Activated CD4-positive, alpha-beta memory T cell treated with anti-CD3 and anti-CD28 coated beads for 36 hours (primary cell): ENCODE measurements at regions not wholly inside any gene's neighbourhood (a gene's known extent, or its start where the extent isn't known, plus 50 kb on each side); places are given as distances from the start of the nearest gene placed in this dataset.
"Not testable (repeated sequence)": the region's sequence is repeated elsewhere in the genome, so short reads cannot be mapped to it uniquely, and the experiment has no call there.

ENCODE experiments used
- CTCF ChIA-PET: fragments of 350-600 bp; sonication (Branson Sonifier 250); formaldehyde crosslinking; loops from one replicate; lab custom pipeline; 2021; ENCODE audit warnings: antibody characterized with exemption, inconsistent platforms; lab: Charles Lee
- POLR2A ChIA-PET: fragments of 350-600 bp; sonication (Branson Sonifier 250); formaldehyde crosslinking; loops from one replicate; lab custom pipeline; 2021; ENCODE audit warnings: antibody characterized with exemption; lab: Charles Lee
- DNase-seq: peaks from one replicate; pipeline ENCODE4 v3.0.0-alpha.2; 2020
- H3K27ac Mint-ChIP-seq: one replicate; pipeline ENCODE4 v1.8.0; 2021; ENCODE audit warnings: mixed read lengths
- H3K27me3 Mint-ChIP-seq: one replicate; pipeline ENCODE4 v1.8.0; 2021; ENCODE audit warnings: mixed read lengths
- H3K36me3 Mint-ChIP-seq: one replicate; pipeline ENCODE4 v1.8.0; 2021; ENCODE audit warnings: mixed read lengths
- H3K4me1 Mint-ChIP-seq: one replicate; pipeline ENCODE4 v1.8.0; 2021; ENCODE audit warnings: low read depth, mixed read lengths
- H3K4me3 Mint-ChIP-seq: one replicate; pipeline ENCODE4 v1.8.0; 2021; ENCODE audit warnings: mild to moderate bottlenecking, mixed read lengths
- H3K9me3 Mint-ChIP-seq: one replicate; pipeline ENCODE4 v1.8.0; 2021; ENCODE audit warnings: mixed read lengths
- intact Hi-C: fragments of 100-400 bp; cut with micrococcal nuclease; formaldehyde crosslinking; loops from one replicate; pipeline ENCODE4 v1.15.1; 2023

- Mint-ChIP-seq H3K27me3 (no peaks in the 10 kb centered on the region), H3K27ac (no peak overlapping the region), H3K4me3 (no peak overlapping the region), H3K36me3 (no peaks in the 10 kb centered on the region), H3K9me3 (peaks cover 16% of the 10 kb centered on the region), H3K4me1 (no peaks in the 10 kb centered on the region)
- no peak for DNase-seq
- ChIA-PET POLR2A (no interaction called here), CTCF (no interaction called here)
- intact Hi-C loops: no loop called here
These were observed 843.9 kb downstream of the FRK start for GRCh38 chr6:115216835-115217234.

- DNase-seq: no peak
- intact Hi-C loops: no loop called here
- Mint-ChIP-seq H3K4me1 (no peaks in the 10 kb centered on the region), H3K36me3 (no peaks in the 10 kb centered on the region), H3K27me3 (no peaks in the 10 kb centered on the region), H3K27ac (no peak overlapping the region), H3K9me3 (peaks cover 24% of the 10 kb centered on the region), H3K4me3 (no peak overlapping the region)
- ChIA-PET POLR2A (no interaction called here), CTCF (no interaction called here)
These were observed 846.4 kb downstream of the FRK start for GRCh38 chr6:115214283-115214682.

GRCh38 chr6:115203381-115203780, 857.3 kb downstream of the FRK start:
- intact Hi-C loops: no loop called here
- H3K27me3 Mint-ChIP-seq: no peaks in the 10 kb centered on the region
- H3K36me3 Mint-ChIP-seq: no peaks in the 10 kb centered on the region
- POLR2A ChIA-PET: no interaction called here
- H3K27ac Mint-ChIP-seq: no peak overlapping the region
- H3K4me1 Mint-ChIP-seq: no peaks in the 10 kb centered on the region
- CTCF ChIA-PET: no interaction called here
- H3K9me3 Mint-ChIP-seq: peaks cover 10% of the 10 kb centered on the region
- no peak overlapping the region for H3K4me3 Mint-ChIP-seq
- no peak for DNase-seq

GRCh38 chr6:115194981-115195638, 852.3 kb upstream of the HS3ST5 start:
- CTCF ChIA-PET: no interaction called here
- Mint-ChIP-seq H3K27me3 (no peaks in the 10 kb centered on the region), H3K36me3 (no peaks in the 10 kb centered on the region), H3K9me3 (peaks cover 19% of the 10 kb centered on the region), H3K4me3 (no peak overlapping the region), H3K27ac (no peak overlapping the region), H3K4me1 (no peaks in the 10 kb centered on the region)
- DNase-seq: no peak
- intact Hi-C loops: no loop called here
- POLR2A ChIA-PET: no interaction called here

GRCh38 chr6:115191989-115192388, 849.2 kb upstream of the HS3ST5 start:
- Mint-ChIP-seq H3K4me1 (no peaks in the 10 kb centered on the region), H3K27ac (no peak overlapping the region), H3K36me3 (no peaks in the 10 kb centered on the region), H3K27me3 (no peaks in the 10 kb centered on the region), H3K4me3 (no peak overlapping the region), H3K9me3 (no peaks in the 10 kb centered on the region)
- ChIA-PET CTCF (no interaction called here), POLR2A (no interaction called here)
- DNase-seq: no peak
- intact Hi-C loops: no loop called here

- POLR2A ChIA-PET: no interaction called here
- intact Hi-C loops: no loop called here
These were observed 847.7 kb upstream of the HS3ST5 start for GRCh38 chr6:115190534-115190933.

GRCh38 chr6:115175456-115175855, 832.6 kb upstream of the HS3ST5 start:
- H3K27me3 Mint-ChIP-seq, H3K9me3 Mint-ChIP-seq, POLR2A ChIA-PET, H3K36me3 Mint-ChIP-seq, DNase-seq, H3K4me3 Mint-ChIP-seq, H3K4me1 Mint-ChIP-seq, H3K27ac Mint-ChIP-seq, CTCF ChIA-PET, intact Hi-C loops: not testable (repeated sequence)

More at GRCh38 chr6:115190534-115190933, 847.7 kb upstream of the HS3ST5 start:
- no peaks in the 10 kb centered on the region for H3K27me3 Mint-ChIP-seq
- no peak overlapping the region for H3K4me3 Mint-ChIP-seq
- peaks cover 4% of the 10 kb centered on the region for H3K9me3 Mint-ChIP-seq
- no peaks in the 10 kb centered on the region for H3K4me1 Mint-ChIP-seq
- no peaks in the 10 kb centered on the region for H3K36me3 Mint-ChIP-seq
- H3K27ac Mint-ChIP-seq: no peak overlapping the region
- DNase-seq: no peak
- CTCF ChIA-PET: no interaction called here

GRCh38 chr6:115165912-115166311, 823.1 kb upstream of the HS3ST5 start:
- H3K36me3 Mint-ChIP-seq, DNase-seq, H3K4me3 Mint-ChIP-seq, H3K27me3 Mint-ChIP-seq, H3K4me1 Mint-ChIP-seq, H3K27ac Mint-ChIP-seq, CTCF ChIA-PET, POLR2A ChIA-PET, intact Hi-C loops: not testable (repeated sequence)
- peaks cover 16% of the 10 kb centered on the region for H3K9me3 Mint-ChIP-seq

- Mint-ChIP-seq H3K4me3 (no peak overlapping the region), H3K4me1 (no peaks in the 10 kb centered on the region), H3K27ac (no peak overlapping the region), H3K9me3 (peaks cover 21% of the 10 kb centered on the region), H3K27me3 (no peaks in the 10 kb centered on the region), H3K36me3 (no peaks in the 10 kb centered on the region)
- CTCF ChIA-PET: no interaction called here
- no peak for DNase-seq
- POLR2A ChIA-PET: no interaction called here
- intact Hi-C loops: no loop called here
These were observed 816.9 kb upstream of the HS3ST5 start for GRCh38 chr6:115159733-115160132.

- Mint-ChIP-seq H3K36me3 (no peaks in the 10 kb centered on the region), H3K27ac (no peak overlapping the region), H3K4me1 (no peaks in the 10 kb centered on the region), H3K4me3 (no peak overlapping the region), H3K27me3 (no peaks in the 10 kb centered on the region), H3K9me3 (peaks cover 7% of the 10 kb centered on the region)
- no peak for DNase-seq
- CTCF ChIA-PET: no interaction called here
- POLR2A ChIA-PET: no interaction called here
- intact Hi-C loops: no loop called here
These were observed 795.1 kb upstream of the HS3ST5 start for GRCh38 chr6:115137910-115138309.

GRCh38 chr6:115133790-115134189, 791.0 kb upstream of the HS3ST5 start:
- no peaks in the 10 kb centered on the region for H3K27me3 Mint-ChIP-seq

GRCh38 chr6:115131709-115132490, 789.1 kb upstream of the HS3ST5 start:
- POLR2A ChIA-PET: no interaction called here
- DNase-seq: no peak

More at GRCh38 chr6:115133790-115134189, 791.0 kb upstream of the HS3ST5 start:
- H3K9me3 Mint-ChIP-seq: peaks cover 11% of the 10 kb centered on the region
- H3K4me3 Mint-ChIP-seq: no peak overlapping the region
- no peak for DNase-seq
- intact Hi-C loops: no loop called here
- ChIA-PET CTCF (no interaction called here), POLR2A (no interaction called here)
- H3K4me1 Mint-ChIP-seq: no peaks in the 10 kb centered on the region
- H3K36me3 Mint-ChIP-seq: no peaks in the 10 kb centered on the region
- H3K27ac Mint-ChIP-seq: no peak overlapping the region

GRCh38 chr6:115121513-115121912, 778.7 kb upstream of the HS3ST5 start:
- POLR2A ChIA-PET, CTCF ChIA-PET, H3K36me3 Mint-ChIP-seq, DNase-seq, H3K9me3 Mint-ChIP-seq, H3K4me3 Mint-ChIP-seq, H3K27me3 Mint-ChIP-seq, H3K27ac Mint-ChIP-seq, H3K4me1 Mint-ChIP-seq, intact Hi-C loops: not testable (repeated sequence)

More at GRCh38 chr6:115131709-115132490, 789.1 kb upstream of the HS3ST5 start:
- H3K4me1 Mint-ChIP-seq: no peaks in the 10 kb centered on the region
- CTCF ChIA-PET: no interaction called here
- H3K27me3 Mint-ChIP-seq: no peaks in the 10 kb centered on the region
- no peak overlapping the region for H3K27ac Mint-ChIP-seq
- intact Hi-C loops: no loop called here
- H3K36me3 Mint-ChIP-seq: no peaks in the 10 kb centered on the region
- no peak overlapping the region for H3K4me3 Mint-ChIP-seq
- H3K9me3 Mint-ChIP-seq: peaks cover 11% of the 10 kb centered on the region
